ENCODE measurements at regions not wholly inside any gene's neighbourhood (a gene's known extent, or its start where the extent isn't known, plus 50 kb on each side); places are given as distances from the start of the nearest gene placed in this dataset.

DNA sequence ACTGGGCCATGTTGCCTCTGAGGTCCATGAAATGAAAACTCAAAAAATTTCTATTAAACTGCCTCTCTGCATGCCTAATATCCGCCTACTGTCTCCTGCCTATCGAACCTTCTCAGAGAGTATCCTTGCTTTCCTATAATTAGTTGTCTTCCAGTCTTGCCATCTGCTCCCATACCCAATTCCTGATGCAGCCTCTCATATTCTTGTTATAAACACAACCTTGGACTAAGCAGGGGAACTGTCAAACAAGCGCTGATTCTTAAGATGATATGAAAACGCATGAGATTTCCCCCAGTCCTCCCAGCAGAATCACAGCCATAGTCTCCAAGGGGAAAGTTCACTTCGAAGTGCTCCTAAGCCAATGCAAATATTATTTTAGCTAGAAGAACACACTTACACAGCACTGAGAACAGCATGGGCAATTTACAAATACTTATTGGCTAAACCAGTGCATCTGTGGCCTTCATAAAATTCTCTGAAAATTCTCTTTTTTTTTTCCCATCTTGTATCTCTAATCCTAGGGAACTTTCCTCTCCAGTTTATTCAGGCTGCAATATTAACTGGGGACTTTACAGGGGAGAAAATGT is 471.6 kb downstream of the MBD2 start:
- TF ChIP-seq CTCF (IDR thresholded peaks at IDR 0.05) (no peak), POLR2A (IDR thresholded peaks at IDR 0.05) (no peak)

Measured in prostate gland (tissue), 2 donors.